ENCODE measurements at regions not wholly inside any gene's neighbourhood (a gene's known extent, or its start where the extent isn't known, plus 50 kb on each side); places are given as distances from the start of the nearest gene placed in this dataset.
A peak's percentile ranks its signal among the peaks of the same experiment; 100 is the strongest.

- TF ChIP-seq CTCF (IDR thresholded peaks at IDR 0.05; ENCODE audit: insufficient read depth, missing control alignments): no peak
- no peak for DNase-seq (ENCODE audit: insufficient read length, low spot score)
- no peak for FAIRE-seq
These were observed 483.3 kb upstream of the ADAMTS5 start for GRCh38 chr21:27450216-27450615.

- FAIRE-seq (no peak), DNase-seq (ENCODE audit: insufficient read length, low spot score) (no peak)
- no peak for TF ChIP-seq CTCF (IDR thresholded peaks at IDR 0.05; ENCODE audit: insufficient read depth, missing control alignments)
These were observed 482.1 kb upstream of the ADAMTS5 start for GRCh38 chr21:27448960-27449359.

GRCh38 chr21:27447843-27448242 lies 481.0 kb upstream of the ADAMTS5 start:
- TF ChIP-seq CTCF (IDR thresholded peaks at IDR 0.05; ENCODE audit: insufficient read depth, missing control alignments): no peak
- DNase-seq (ENCODE audit: insufficient read length, low spot score) (no peak), FAIRE-seq (no peak)

GRCh38 chr21:27429710-27430341 lies 462.9 kb upstream of the ADAMTS5 start:
- DNase-seq (ENCODE audit: insufficient read length, low spot score) (no peak), FAIRE-seq (no peak)
- TF ChIP-seq CTCF (IDR thresholded peaks at IDR 0.05; ENCODE audit: insufficient read depth, missing control alignments): no peak

- DNase-seq (ENCODE audit: insufficient read length, low spot score) (no peak), FAIRE-seq (no peak)
- TF ChIP-seq CTCF (IDR thresholded peaks at IDR 0.05; ENCODE audit: insufficient read depth, missing control alignments): no peak
These were observed 459.3 kb upstream of the ADAMTS5 start for GRCh38 chr21:27426196-27426595.

- TF ChIP-seq CTCF (IDR thresholded peaks at IDR 0.05; ENCODE audit: insufficient read depth, missing control alignments): no peak
- FAIRE-seq (no peak), DNase-seq (ENCODE audit: insufficient read length, low spot score) (no peak)
These were observed 458.7 kb upstream of the ADAMTS5 start for GRCh38 chr21:27425574-27425973.

GRCh38 chr21:27425172-27425571 lies 458.3 kb upstream of the ADAMTS5 start:
- peak; percentile 11 for TF ChIP-seq CTCF (IDR thresholded peaks at IDR 0.05; ENCODE audit: insufficient read depth, missing control alignments)
- FAIRE-seq: no peak
- DNase-seq (ENCODE audit: insufficient read length, low spot score): no peak

All from D721Med (cell line).